OCI-LY1 (cell line): ENCODE measurements at regions not wholly inside any gene's neighbourhood (a gene's known extent, or its start where the extent isn't known, plus 50 kb on each side); places are given as distances from the start of the nearest gene placed in this dataset.

Experiments
- CTCF ChIP-seq: fragments of 200-600 bp; sonication (generic), shearing (Covaris generic); IDR thresholded peaks from 2 replicates; pipeline ENCODE4 v1.5.1; 2017; ENCODE audit warnings: mild to moderate bottlenecking, antibody characterized with exemption, low read length, moderate library complexity, mixed read lengths
- EZH2 ChIP-seq: fragments of 200-600 bp; sonication (generic), shearing (Covaris generic); IDR thresholded peaks from 2 replicates; pipeline ENCODE4 v1.8.0; 2017; ENCODE audit warnings: borderline replicate concordance, mixed run types, mild to moderate bottlenecking, antibody characterized with exemption, low read length, moderate library complexity, mixed read lengths

GRCh38 chr10:23965123-23965522 lies 243.8 kb upstream of the KIAA1217 start:
- TF ChIP-seq EZH2 (no peak), CTCF (no peak)
